ENCODE measurements at regions not wholly inside any gene's neighbourhood (a gene's known extent, or its start where the extent isn't known, plus 50 kb on each side); places are given as distances from the start of the nearest gene placed in this dataset.

- H3K27me3 ChIP-seq (ENCODE audit: control insufficient read depth, insufficient read depth, low read length): no peaks in the 10 kb centered on the region
- peak overlapping the region; percentile 4 for H3K4me3 ChIP-seq (ENCODE audit: low read length)
- H3K4me1 ChIP-seq (ENCODE audit: control insufficient read depth, insufficient read depth, low read length): peaks cover 5% of the 10 kb centered on the region
- H3K9ac ChIP-seq (ENCODE audit: low read length): no peak overlapping the region
- no peak overlapping the region for H3K27ac ChIP-seq (ENCODE audit: low read depth, low read length)
- H3K36me3 ChIP-seq (ENCODE audit: control insufficient read depth, insufficient read depth, low read length): no peaks in the 10 kb centered on the region
Measured at GRCh38 chr4:153137159-153137558, 67.1 kb upstream of the TRIM2 start.

- Histone ChIP-seq H3K4me1 (ENCODE audit: control insufficient read depth, insufficient read depth, low read length) (peaks cover 5% of the 10 kb centered on the region), H3K4me3 (ENCODE audit: low read length) (no peak overlapping the region), H3K36me3 (ENCODE audit: control insufficient read depth, insufficient read depth, low read length) (no peaks in the 10 kb centered on the region), H3K27me3 (ENCODE audit: control insufficient read depth, insufficient read depth, low read length) (no peaks in the 10 kb centered on the region), H3K9ac (ENCODE audit: low read length) (no peak overlapping the region), H3K27ac (ENCODE audit: low read depth, low read length) (no peak overlapping the region)
Measured at GRCh38 chr4:153137677-153138630, 66.3 kb upstream of the TRIM2 start.

- Histone ChIP-seq H3K27ac (ENCODE audit: low read depth, low read length) (no peak overlapping the region), H3K36me3 (ENCODE audit: control insufficient read depth, insufficient read depth, low read length) (no peaks in the 10 kb centered on the region), H3K4me1 (ENCODE audit: control insufficient read depth, insufficient read depth, low read length) (peaks cover 10% of the 10 kb centered on the region), H3K27me3 (ENCODE audit: control insufficient read depth, insufficient read depth, low read length) (no peaks in the 10 kb centered on the region), H3K4me3 (ENCODE audit: low read length) (no peak overlapping the region), H3K9ac (ENCODE audit: low read length) (no peak overlapping the region)
Measured at GRCh38 chr4:153138736-153139135, 65.5 kb upstream of the TRIM2 start.

GRCh38 chr4:153140294-153140693 lies 63.9 kb upstream of the TRIM2 start:
- Histone ChIP-seq H3K4me3 (ENCODE audit: low read length) (no peak overlapping the region), H3K27ac (ENCODE audit: low read depth, low read length) (no peak overlapping the region), H3K9ac (ENCODE audit: low read length) (no peak overlapping the region), H3K4me1 (ENCODE audit: control insufficient read depth, insufficient read depth, low read length) (peaks cover 10% of the 10 kb centered on the region), H3K27me3 (ENCODE audit: control insufficient read depth, insufficient read depth, low read length) (no peaks in the 10 kb centered on the region), H3K36me3 (ENCODE audit: control insufficient read depth, insufficient read depth, low read length) (no peaks in the 10 kb centered on the region)

- H3K4me1 ChIP-seq (ENCODE audit: control insufficient read depth, insufficient read depth, low read length): peaks cover 10% of the 10 kb centered on the region
- H3K4me3 ChIP-seq (ENCODE audit: low read length): no peak overlapping the region
- H3K27me3 ChIP-seq (ENCODE audit: control insufficient read depth, insufficient read depth, low read length): no peaks in the 10 kb centered on the region
- H3K27ac ChIP-seq (ENCODE audit: low read depth, low read length): no peak overlapping the region
- H3K9ac ChIP-seq (ENCODE audit: low read length): no peak overlapping the region
- H3K36me3 ChIP-seq (ENCODE audit: control insufficient read depth, insufficient read depth, low read length): no peaks in the 10 kb centered on the region
Measured at GRCh38 chr4:153141238-153141637, 63.0 kb upstream of the TRIM2 start.

- no peaks in the 10 kb centered on the region for H3K36me3 ChIP-seq (ENCODE audit: control insufficient read depth, insufficient read depth, low read length)
- no peak overlapping the region for H3K9ac ChIP-seq (ENCODE audit: low read length)
- peak overlapping the region; percentile 57 for H3K4me3 ChIP-seq (ENCODE audit: low read length)
- peaks cover 5% of the 10 kb centered on the region for H3K4me1 ChIP-seq (ENCODE audit: control insufficient read depth, insufficient read depth, low read length)
- no peak overlapping the region for H3K27ac ChIP-seq (ENCODE audit: low read depth, low read length)
- H3K27me3 ChIP-seq (ENCODE audit: control insufficient read depth, insufficient read depth, low read length): no peaks in the 10 kb centered on the region
Measured at GRCh38 chr4:153142700-153143438, 61.4 kb upstream of the TRIM2 start.

GRCh38 chr4:153143527-153144348 lies 60.5 kb upstream of the TRIM2 start:
- Histone ChIP-seq H3K4me3 (ENCODE audit: low read length) (no peak overlapping the region), H3K4me1 (ENCODE audit: control insufficient read depth, insufficient read depth, low read length) (peaks cover 5% of the 10 kb centered on the region), H3K9ac (ENCODE audit: low read length) (no peak overlapping the region), H3K36me3 (ENCODE audit: control insufficient read depth, insufficient read depth, low read length) (no peaks in the 10 kb centered on the region), H3K27ac (ENCODE audit: low read depth, low read length) (no peak overlapping the region), H3K27me3 (ENCODE audit: control insufficient read depth, insufficient read depth, low read length) (no peaks in the 10 kb centered on the region)

GRCh38 chr4:153146031-153146430 lies 58.2 kb upstream of the TRIM2 start:
- Histone ChIP-seq H3K9ac (ENCODE audit: low read length) (no peak overlapping the region), H3K36me3 (ENCODE audit: control insufficient read depth, insufficient read depth, low read length) (no peaks in the 10 kb centered on the region), H3K27me3 (ENCODE audit: control insufficient read depth, insufficient read depth, low read length) (no peaks in the 10 kb centered on the region), H3K4me3 (ENCODE audit: low read length) (no peak overlapping the region), H3K27ac (ENCODE audit: low read depth, low read length) (no peak overlapping the region), H3K4me1 (ENCODE audit: control insufficient read depth, insufficient read depth, low read length) (peaks cover 5% of the 10 kb centered on the region)

- H3K36me3 ChIP-seq (ENCODE audit: control insufficient read depth, insufficient read depth, low read length): no peaks in the 10 kb centered on the region
- no peak overlapping the region for H3K9ac ChIP-seq (ENCODE audit: low read length)
- H3K27ac ChIP-seq (ENCODE audit: low read depth, low read length): no peak overlapping the region
- H3K4me3 ChIP-seq (ENCODE audit: low read length): no peak overlapping the region
- no peaks in the 10 kb centered on the region for H3K27me3 ChIP-seq (ENCODE audit: control insufficient read depth, insufficient read depth, low read length)
- peaks cover 5% of the 10 kb centered on the region for H3K4me1 ChIP-seq (ENCODE audit: control insufficient read depth, insufficient read depth, low read length)
Measured at GRCh38 chr4:153146961-153147360, 57.3 kb upstream of the TRIM2 start.

- H3K27ac ChIP-seq (ENCODE audit: low read depth, low read length): no peak overlapping the region
- H3K36me3 ChIP-seq (ENCODE audit: control insufficient read depth, insufficient read depth, low read length): no peaks in the 10 kb centered on the region
- no peak overlapping the region for H3K4me3 ChIP-seq (ENCODE audit: low read length)
- H3K9ac ChIP-seq (ENCODE audit: low read length): no peak overlapping the region
- no peaks in the 10 kb centered on the region for H3K27me3 ChIP-seq (ENCODE audit: control insufficient read depth, insufficient read depth, low read length)
- no peaks in the 10 kb centered on the region for H3K4me1 ChIP-seq (ENCODE audit: control insufficient read depth, insufficient read depth, low read length)
Measured at GRCh38 chr4:153148791-153149190, 55.5 kb upstream of the TRIM2 start.

GRCh38 chr4:153151535-153152455 lies 52.4 kb upstream of the TRIM2 start:
- H3K27me3 ChIP-seq (ENCODE audit: control insufficient read depth, insufficient read depth, low read length): no peaks in the 10 kb centered on the region
- peaks cover 6% of the 10 kb centered on the region for H3K4me1 ChIP-seq (ENCODE audit: control insufficient read depth, insufficient read depth, low read length)
- H3K4me3 ChIP-seq (ENCODE audit: low read length): peak overlapping the region; percentile 32
- no peak overlapping the region for H3K27ac ChIP-seq (ENCODE audit: low read depth, low read length)
- H3K36me3 ChIP-seq (ENCODE audit: control insufficient read depth, insufficient read depth, low read length): no peaks in the 10 kb centered on the region
- H3K9ac ChIP-seq (ENCODE audit: low read length): no peak overlapping the region
